HG03066 (cell line): ENCODE measurements at regions not wholly inside any gene's neighbourhood (a gene's known extent, or its start where the extent isn't known, plus 50 kb on each side); places are given as distances from the start of the nearest gene placed in this dataset.
"Not testable (repeated sequence)": the region's sequence is repeated elsewhere in the genome, so short reads cannot be mapped to it uniquely, and the experiment has no call there.

Experiments used
- ATAC-seq: cut with Tn5 transposase; IDR thresholded peaks from one replicate; pipeline ENCODE4 v1.9.1; 2021; ENCODE audit warnings: low read depth; ENCODE audit not compliant: unreplicated experiment

GRCh38 chr2:89947208-89947815 is 1255.8 kb downstream of the RPIA start:
- not testable (repeated sequence) for ATAC-seq

- ATAC-seq, result not testable (repeated sequence)
These were observed 1256.6 kb downstream of the RPIA start for GRCh38 chr2:89948102-89948501.

- ATAC-seq, result not testable (repeated sequence)
These were observed 1259.3 kb downstream of the RPIA start for GRCh38 chr2:89950807-89951206.

- not testable (repeated sequence) for ATAC-seq
These were observed 1265.8 kb downstream of the RPIA start for GRCh38 chr2:89957236-89957635.

GRCh38 chr2:89959729-89960378 is 1268.4 kb downstream of the RPIA start:
- ATAC-seq, result not testable (repeated sequence)

- ATAC-seq, result not testable (repeated sequence)
These were observed 1269.1 kb downstream of the RPIA start for GRCh38 chr2:89960570-89960969.

GRCh38 chr2:89968567-89968966 is 1277.1 kb downstream of the RPIA start:
- ATAC-seq, result not testable (repeated sequence)

- not testable (repeated sequence) for ATAC-seq
These were observed 1277.7 kb downstream of the RPIA start for GRCh38 chr2:89969190-89969589.

GRCh38 chr2:89973849-89974248 is 1282.4 kb downstream of the RPIA start:
- ATAC-seq, result not testable (repeated sequence)

GRCh38 chr2:89979826-89980537 is 1288.5 kb downstream of the RPIA start:
- not testable (repeated sequence) for ATAC-seq

- ATAC-seq, result not testable (repeated sequence)
These were observed 1290.8 kb downstream of the RPIA start for GRCh38 chr2:89982246-89982645.

GRCh38 chr2:89985650-89986049 is 1294.2 kb downstream of the RPIA start:
- ATAC-seq, result not testable (repeated sequence)

GRCh38 chr2:89986532-89986931 is 1295.1 kb downstream of the RPIA start:
- ATAC-seq, result not testable (repeated sequence)

- ATAC-seq, result not testable (repeated sequence)
These were observed 1305.3 kb downstream of the RPIA start for GRCh38 chr2:89996779-89997178.

GRCh38 chr2:90004553-90004952 is 1313.1 kb downstream of the RPIA start:
- not testable (repeated sequence) for ATAC-seq

GRCh38 chr2:90010442-90011100 is 1319.1 kb downstream of the RPIA start:
- not testable (repeated sequence) for ATAC-seq

- not testable (repeated sequence) for ATAC-seq
These were observed 1319.6 kb downstream of the RPIA start for GRCh38 chr2:90011101-90011443.

- ATAC-seq, result not testable (repeated sequence)
These were observed 1328.4 kb downstream of the RPIA start for GRCh38 chr2:90019908-90020307.

GRCh38 chr2:90021234-90021633 is 1329.8 kb downstream of the RPIA start:
- ATAC-seq, result not testable (repeated sequence)

GRCh38 chr2:90027231-90027643 is 1335.8 kb downstream of the RPIA start:
- not testable (repeated sequence) for ATAC-seq
